CD14-positive monocyte (primary cell): ENCODE measurements at regions not wholly inside any gene's neighbourhood (a gene's known extent, or its start where the extent isn't known, plus 50 kb on each side); places are given as distances from the start of the nearest gene placed in this dataset.

Experiments used
- DNase-seq, 3 donors: peaks; one replicate each; pipeline ENCODE4 v3.0.0-alpha.2; 2011 to 2022
- H2AFZ ChIP-seq: 2 replicates; pipeline ENCODE4 v1.6.0; 2012; ENCODE audit warnings: mild to moderate bottlenecking, low read depth, low read length, inconsistent platforms; ENCODE audit not compliant: insufficient read depth, poor library complexity, severe bottlenecking
- H3K27ac ChIP-seq, 2 donors: 1 replicate in 1 of 2; 2 replicates in 1 of 2; pipeline ENCODE4 v1.5.1; 2012 to 2013; ENCODE audit warnings: low read length in 2 of 2, control low read depth in 1 of 2, inconsistent platforms in 1 of 2, low read depth in 1 of 2, mild to moderate bottlenecking in 1 of 2
- H3K27me3 ChIP-seq, 2 donors: one replicate each; pipeline versions ENCODE4 v1.6.0 to v1.6.1; 2011 to 2013; ENCODE audit warnings: low read length in 2 of 2; ENCODE audit not compliant: control insufficient read depth in 2 of 2, insufficient read depth in 2 of 2
- H3K36me3 ChIP-seq, 2 donors: replicated peaks in 1 of 2; 1 replicate in 1 of 2; 2 replicates in 1 of 2; pipeline versions ENCODE4 v1.5.1 to v1.6.1; 2012 to 2013; ENCODE audit warnings: low read length in 2 of 2, control low read depth in 1 of 2, inconsistent platforms in 1 of 2, mild to moderate bottlenecking in 1 of 2; ENCODE audit not compliant: insufficient read depth in 2 of 2, control insufficient read depth in 1 of 2
- H3K4me1 ChIP-seq, 2 donors: 1 replicate in 1 of 2; 2 replicates in 1 of 2; pipeline versions ENCODE4 v1.5.1 to v1.6.1; 2012 to 2013; ENCODE audit warnings: low read length in 2 of 2, control low read depth in 1 of 2, inconsistent platforms in 1 of 2, mild to moderate bottlenecking in 1 of 2, moderate library complexity in 1 of 2; ENCODE audit not compliant: insufficient read depth in 2 of 2, control insufficient read depth in 1 of 2
- H3K4me2 ChIP-seq: replicated peaks from 2 replicates; pipeline ENCODE3; 2012; ENCODE audit warnings: low read length, moderate library complexity, mild to moderate bottlenecking; ENCODE audit not compliant: poor library complexity, severe bottlenecking; ENCODE audit errors: extremely low read depth
- H3K4me3 ChIP-seq, 3 experiments: fragments of 200-600 bp in 1 of 3; sonication (generic) in 1 of 3; replicated peaks in 1 of 3; 1 replicate in 2 of 3; 2 replicates in 1 of 3; pipeline ENCODE4 v1.5.1; 2011 to 2013; ENCODE audit warnings: low read length in 3 of 3, mild to moderate bottlenecking in 3 of 3, control low read depth in 2 of 3, low read depth in 2 of 3, inconsistent platforms in 1 of 3, moderate library complexity in 1 of 3
- H3K79me2 ChIP-seq: 2 replicates; pipeline ENCODE4 v1.6.0; 2012; ENCODE audit warnings: mild to moderate bottlenecking, control low read depth, inconsistent platforms, low read length, moderate library complexity; ENCODE audit not compliant: insufficient read depth
- H3K9ac ChIP-seq: 2 replicates; pipeline ENCODE4 v1.6.0; 2017; ENCODE audit warnings: low read length, mild to moderate bottlenecking; ENCODE audit not compliant: insufficient read depth, poor library complexity, severe bottlenecking
- H3K9me3 ChIP-seq, 2 donors: replicated peaks in 1 of 2; 1 replicate in 1 of 2; 2 replicates in 1 of 2; pipeline versions ENCODE4 v1.5.1 to v1.6.1; 2012 to 2013; ENCODE audit warnings: low read length in 2 of 2, control low read depth in 1 of 2; ENCODE audit not compliant: control insufficient read depth in 1 of 2, insufficient read depth in 1 of 2
- H4K20me1 ChIP-seq: 2 replicates; pipeline ENCODE4 v1.6.0; 2012; ENCODE audit warnings: mild to moderate bottlenecking, low read length, control low read depth, moderate library complexity; ENCODE audit not compliant: insufficient read depth
- H3K27ac Mint-ChIP-seq, 7 donors: one replicate each; pipeline ENCODE4 v1.8.0; 2020; ENCODE audit warnings: mild to moderate bottlenecking in 7 of 7, mixed read lengths in 7 of 7, moderate library complexity in 6 of 7, inconsistent platforms in 2 of 7
- H3K27me3 Mint-ChIP-seq, 3 donors: one replicate each; pipeline ENCODE4 v1.8.0; 2021 to 2022; ENCODE audit warnings: low read depth in 3 of 3, mild to moderate bottlenecking in 3 of 3, mixed read lengths in 3 of 3, moderate library complexity in 3 of 3, inconsistent platforms in 1 of 3
- H3K36me3 Mint-ChIP-seq, 2 donors: one replicate each; pipeline ENCODE4 v1.8.0; 2020; ENCODE audit warnings: mixed read lengths in 2 of 2, inconsistent platforms in 1 of 2, mild to moderate bottlenecking in 1 of 2
- H3K4me1 Mint-ChIP-seq: one replicate; pipeline ENCODE4 v1.8.0; 2020; ENCODE audit warnings: mild to moderate bottlenecking, mixed read lengths
- H3K4me3 Mint-ChIP-seq, 2 donors: one replicate each; pipeline ENCODE4 v1.8.0; 2020; ENCODE audit warnings: mild to moderate bottlenecking in 2 of 2, mixed read lengths in 2 of 2, moderate library complexity in 1 of 2
- H3K9me3 Mint-ChIP-seq, 7 donors: one replicate each; pipeline ENCODE4 v1.8.0; 2020 to 2022; ENCODE audit warnings: mixed read lengths in 7 of 7, mild to moderate bottlenecking in 6 of 7, moderate library complexity in 6 of 7, inconsistent platforms in 2 of 7
- WGBS: methylation state at CpG from one replicate; pipeline ENCODE4 v1.1.5; 2013; ENCODE audit warnings: missing lambda C conversion rate; ENCODE audit not compliant: insufficient coverage; 5-methylcytosine and 5-hydroxymethylcytosine counted together
- intact Hi-C, 2 donors: fragments of 100-400 bp; cut with micrococcal nuclease; formaldehyde crosslinking; loops; one replicate each; pipeline versions ENCODE4 v1.15.0 to v1.15.1; 2023
- TF ChIP-seq, protein P1 (sequence below): fragments of 200-600 bp; IDR thresholded peaks from one replicate; pipeline ENCODE4 v1.8.0; 2022; ENCODE audit warnings: antibody characterized with exemption, mild to moderate bottlenecking

DNA sequence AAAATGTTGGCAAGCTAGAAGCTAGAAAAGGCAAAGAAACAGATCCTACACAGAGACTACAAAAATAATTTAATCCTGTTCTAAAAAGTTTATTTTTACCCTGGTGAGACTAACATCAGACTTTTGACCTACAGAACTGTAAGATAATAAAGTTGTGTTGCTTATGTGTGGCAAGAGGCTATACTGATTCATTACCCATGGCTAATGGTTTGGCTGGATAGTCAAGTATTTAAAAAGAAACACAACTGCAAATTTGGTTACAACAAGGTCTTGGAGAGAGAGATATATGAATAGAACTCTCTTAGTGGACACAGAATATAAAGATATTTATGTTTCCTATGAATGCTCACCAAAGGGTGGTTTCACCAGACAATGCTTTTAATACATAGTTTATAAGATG is 364.2 kb upstream of the PLSCR5 start:
- H3K36me3 Mint-ChIP-seq, result no peaks in the 10 kb centered on the region
- no peak overlapping the region for H3K27ac Mint-ChIP-seq
- Histone ChIP-seq H3K9me3 (peaks cover 0 to 13% of the 10 kb centered on the region in 2 donors), H4K20me1 (no peaks in the 10 kb centered on the region), H3K4me1 (no peaks in the 10 kb centered on the region), H3K4me2 (no peak overlapping the region), H3K9ac (no peak overlapping the region), H3K36me3 (no peaks in the 10 kb centered on the region), H3K4me3 (no peak overlapping the region), H3K27me3 (no peaks in the 10 kb centered on the region), H3K79me2 (no peaks in the 10 kb centered on the region), H3K27ac (no peak overlapping the region), H2AFZ (no peak overlapping the region)
- intact Hi-C loops, result no loop called here
- peaks cover 0 to 7% (median 3%) of the 10 kb centered on the region in 7 donors for H3K9me3 Mint-ChIP-seq
- no peaks in the 10 kb centered on the region for H3K27me3 Mint-ChIP-seq
- H3K4me1 Mint-ChIP-seq, result no peaks in the 10 kb centered on the region
- no peak overlapping the region for H3K4me3 Mint-ChIP-seq
- DNase-seq, result no peak
- TF ChIP-seq, protein P1, sequence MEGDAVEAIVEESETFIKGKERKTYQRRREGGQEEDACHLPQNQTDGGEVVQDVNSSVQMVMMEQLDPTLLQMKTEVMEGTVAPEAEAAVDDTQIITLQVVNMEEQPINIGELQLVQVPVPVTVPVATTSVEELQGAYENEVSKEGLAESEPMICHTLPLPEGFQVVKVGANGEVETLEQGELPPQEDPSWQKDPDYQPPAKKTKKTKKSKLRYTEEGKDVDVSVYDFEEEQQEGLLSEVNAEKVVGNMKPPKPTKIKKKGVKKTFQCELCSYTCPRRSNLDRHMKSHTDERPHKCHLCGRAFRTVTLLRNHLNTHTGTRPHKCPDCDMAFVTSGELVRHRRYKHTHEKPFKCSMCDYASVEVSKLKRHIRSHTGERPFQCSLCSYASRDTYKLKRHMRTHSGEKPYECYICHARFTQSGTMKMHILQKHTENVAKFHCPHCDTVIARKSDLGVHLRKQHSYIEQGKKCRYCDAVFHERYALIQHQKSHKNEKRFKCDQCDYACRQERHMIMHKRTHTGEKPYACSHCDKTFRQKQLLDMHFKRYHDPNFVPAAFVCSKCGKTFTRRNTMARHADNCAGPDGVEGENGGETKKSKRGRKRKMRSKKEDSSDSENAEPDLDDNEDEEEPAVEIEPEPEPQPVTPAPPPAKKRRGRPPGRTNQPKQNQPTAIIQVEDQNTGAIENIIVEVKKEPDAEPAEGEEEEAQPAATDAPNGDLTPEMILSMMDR, result no peak

DNA sequence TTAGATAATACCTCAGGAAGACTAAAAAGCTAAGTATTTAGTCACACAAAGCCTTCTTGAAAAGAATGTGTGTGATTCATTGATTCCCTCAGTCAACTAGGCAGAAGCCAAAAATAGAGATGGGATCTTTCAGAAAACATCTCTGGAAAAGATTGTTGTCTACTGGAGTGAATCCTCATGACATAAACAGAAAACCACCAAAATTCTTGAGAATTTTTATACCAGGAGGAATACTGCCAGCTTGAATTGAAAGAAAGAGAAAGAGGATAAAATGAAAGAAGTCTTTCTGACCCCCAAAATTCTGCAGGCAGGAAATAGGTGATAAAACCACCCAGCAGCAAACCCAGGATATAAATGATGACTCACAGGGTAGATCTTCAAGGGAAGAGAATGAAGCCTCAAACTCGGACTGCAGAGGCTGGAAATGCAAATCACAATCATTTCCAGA is 363.1 kb upstream of the PLSCR5 start:
- H3K27ac ChIP-seq, result no peak overlapping the region
- H3K27ac Mint-ChIP-seq, result no peak overlapping the region
- H3K27me3 Mint-ChIP-seq, result no peaks in the 10 kb centered on the region
- H2AFZ ChIP-seq, result no peak overlapping the region
- no peak overlapping the region for H3K4me2 ChIP-seq
- WGBS, result no CpG with 5 or more reads among the region's 1 CpG
- H3K9me3 Mint-ChIP-seq, result peaks cover 0 to 9% (median 5%) of the 10 kb centered on the region in 7 donors
- H3K36me3 Mint-ChIP-seq, result no peaks in the 10 kb centered on the region
- H3K79me2 ChIP-seq, result no peaks in the 10 kb centered on the region
- no peak overlapping the region for H3K4me3 ChIP-seq
- H3K27me3 ChIP-seq, result no peaks in the 10 kb centered on the region
- H3K4me1 ChIP-seq, result no peaks in the 10 kb centered on the region
- no peaks in the 10 kb centered on the region for H4K20me1 ChIP-seq
- TF ChIP-seq, protein P1, result no peak
- no peaks in the 10 kb centered on the region for H3K4me1 Mint-ChIP-seq
- peaks cover 0 to 13% of the 10 kb centered on the region in 2 donors for H3K9me3 ChIP-seq
- no peak for DNase-seq
- no peak overlapping the region for H3K9ac ChIP-seq
- H3K4me3 Mint-ChIP-seq, result no peak overlapping the region
- intact Hi-C loops, result no loop called here
- H3K36me3 ChIP-seq, result no peaks in the 10 kb centered on the region
